CD4-positive, alpha-beta T cell (primary cell): ENCODE measurements at regions not wholly inside any gene's neighbourhood (a gene's known extent, or its start where the extent isn't known, plus 50 kb on each side); places are given as distances from the start of the nearest gene placed in this dataset.

Experiments
- ATAC-seq: fragments of 200-7000 bp; cut with Tn5 transposase; one replicate; pipeline ENCODE4 v1.10.0; 2022; ENCODE audit warnings: mild to moderate bottlenecking; ENCODE audit not compliant: poor library complexity
- CTCF ChIA-PET: fragments of 350-600 bp; sonication (Branson Sonifier 250); formaldehyde crosslinking; loops from one replicate; lab custom pipeline; 2021; ENCODE audit warnings: antibody characterized with exemption, inconsistent platforms; lab: Charles Lee
- POLR2A ChIA-PET: fragments of 350-600 bp; sonication (Branson Sonifier 250); formaldehyde crosslinking; loops from one replicate; lab custom pipeline; 2021; ENCODE audit warnings: antibody characterized with exemption, inconsistent platforms; lab: Charles Lee
- DNase-seq, 14 experiments: peaks; one replicate each; pipeline ENCODE4 v3.0.0-alpha.2; 2013 to 2020; ENCODE audit warnings: mixed read lengths in 2 of 14
- H3K27ac ChIP-seq, 2 donors: one replicate each; pipeline versions ENCODE4 v1.5.1 to v1.7.0; 2013; ENCODE audit warnings: low read length in 2 of 2, low read depth in 1 of 2, mild to moderate bottlenecking in 1 of 2
- H3K27me3 ChIP-seq, 2 experiments: 1 replicate in 1 of 2; 2 replicates in 1 of 2; pipeline versions ENCODE4 v1.6.1 to v1.7.0; 2013; ENCODE audit warnings: low read length in 2 of 2, control low read depth in 1 of 2, mild to moderate bottlenecking in 1 of 2, moderate library complexity in 1 of 2; ENCODE audit not compliant: insufficient read depth in 2 of 2, control insufficient read depth in 1 of 2
- H3K36me3 ChIP-seq: one replicate; pipeline ENCODE4 v1.6.1; 2013; ENCODE audit warnings: low read length, control low read depth; ENCODE audit not compliant: insufficient read depth
- H3K4me1 ChIP-seq: one replicate; pipeline ENCODE4 v1.6.1; 2013; ENCODE audit warnings: low read length, control low read depth; ENCODE audit not compliant: insufficient read depth
- H3K4me3 ChIP-seq: one replicate; pipeline ENCODE4 v1.5.1; 2013; ENCODE audit warnings: mild to moderate bottlenecking, low read length, moderate library complexity
- H3K9me3 ChIP-seq, 2 experiments: 1 replicate in 1 of 2; 2 replicates in 1 of 2; pipeline versions ENCODE4 v1.6.1 to v1.7.0; 2013; ENCODE audit warnings: low read length in 2 of 2, mild to moderate bottlenecking in 2 of 2, control low read depth in 1 of 2, moderate library complexity in 1 of 2; ENCODE audit not compliant: control insufficient read depth in 1 of 2, insufficient read depth in 1 of 2
- H3K27ac Mint-ChIP-seq: one replicate; pipeline ENCODE4 v1.8.0; 2020; ENCODE audit warnings: mixed read lengths
- H3K27me3 Mint-ChIP-seq: one replicate; pipeline ENCODE4 v1.8.0; 2021; ENCODE audit warnings: mixed read lengths
- H3K36me3 Mint-ChIP-seq: one replicate; pipeline ENCODE4 v1.8.0; 2021; ENCODE audit warnings: low read depth, mixed read lengths
- H3K4me1 Mint-ChIP-seq: one replicate; pipeline ENCODE4 v1.8.0; 2021; ENCODE audit warnings: low read depth, mixed read lengths
- H3K4me3 Mint-ChIP-seq: one replicate; pipeline ENCODE4 v1.8.0; 2020; ENCODE audit warnings: mild to moderate bottlenecking, mixed read lengths
- H3K9me3 Mint-ChIP-seq: one replicate; pipeline ENCODE4 v1.8.0; 2020; ENCODE audit warnings: mixed read lengths
- intact Hi-C, 2 experiments: fragments of 100-400 bp; cut with DNase I in 1 of 2; cut with micrococcal nuclease in 1 of 2; formaldehyde crosslinking; loops; one replicate each; pipeline versions ENCODE4 v1.15.1 to v1.9.0; 2023 to 2025; cut with DNase I, micrococcal nuclease
- TF ChIP-seq, protein P1 (sequence below): fragments of 200-600 bp; IDR thresholded peaks from one replicate; pipeline ENCODE4 v1.8.0; 2022; ENCODE audit warnings: antibody characterized with exemption, mild to moderate bottlenecking

DNA sequence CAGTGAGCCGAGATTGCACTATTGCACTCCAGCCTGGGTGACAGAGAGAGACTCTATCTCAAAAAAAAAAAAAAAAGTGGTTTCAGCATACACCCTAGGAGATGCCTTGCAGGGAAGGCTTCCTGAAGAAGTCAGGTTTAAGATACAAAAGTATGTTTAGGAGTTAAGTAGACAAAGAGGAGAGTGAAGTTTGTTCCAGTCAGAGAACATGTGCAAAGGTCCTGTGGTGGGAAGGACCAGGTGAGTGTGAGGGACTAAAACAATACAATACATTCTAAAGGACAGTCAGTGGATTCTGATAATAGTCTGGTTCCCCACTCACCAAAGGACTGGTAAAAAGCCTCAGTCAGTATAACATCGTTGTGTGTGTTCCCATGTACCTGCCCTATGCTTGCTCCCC lies 299.3 kb downstream of the HIVEP2 start:
- Mint-ChIP-seq H3K36me3 (no peaks in the 10 kb centered on the region), H3K27me3 (no peaks in the 10 kb centered on the region), H3K4me1 (no peaks in the 10 kb centered on the region), H3K4me3 (no peak overlapping the region), H3K27ac (no peak overlapping the region), H3K9me3 (no peaks in the 10 kb centered on the region)
- Histone ChIP-seq H3K4me1 (no peaks in the 10 kb centered on the region), H3K36me3 (no peaks in the 10 kb centered on the region), H3K27ac (no peak overlapping the region), H3K27me3 (no peaks in the 10 kb centered on the region), H3K4me3 (no peak overlapping the region), H3K9me3 (no peaks in the 10 kb centered on the region)
- ChIA-PET POLR2A (no interaction called here), CTCF (no interaction called here)
- DNase-seq (no peak), ATAC-seq (no peak)
- TF ChIP-seq, protein P1, sequence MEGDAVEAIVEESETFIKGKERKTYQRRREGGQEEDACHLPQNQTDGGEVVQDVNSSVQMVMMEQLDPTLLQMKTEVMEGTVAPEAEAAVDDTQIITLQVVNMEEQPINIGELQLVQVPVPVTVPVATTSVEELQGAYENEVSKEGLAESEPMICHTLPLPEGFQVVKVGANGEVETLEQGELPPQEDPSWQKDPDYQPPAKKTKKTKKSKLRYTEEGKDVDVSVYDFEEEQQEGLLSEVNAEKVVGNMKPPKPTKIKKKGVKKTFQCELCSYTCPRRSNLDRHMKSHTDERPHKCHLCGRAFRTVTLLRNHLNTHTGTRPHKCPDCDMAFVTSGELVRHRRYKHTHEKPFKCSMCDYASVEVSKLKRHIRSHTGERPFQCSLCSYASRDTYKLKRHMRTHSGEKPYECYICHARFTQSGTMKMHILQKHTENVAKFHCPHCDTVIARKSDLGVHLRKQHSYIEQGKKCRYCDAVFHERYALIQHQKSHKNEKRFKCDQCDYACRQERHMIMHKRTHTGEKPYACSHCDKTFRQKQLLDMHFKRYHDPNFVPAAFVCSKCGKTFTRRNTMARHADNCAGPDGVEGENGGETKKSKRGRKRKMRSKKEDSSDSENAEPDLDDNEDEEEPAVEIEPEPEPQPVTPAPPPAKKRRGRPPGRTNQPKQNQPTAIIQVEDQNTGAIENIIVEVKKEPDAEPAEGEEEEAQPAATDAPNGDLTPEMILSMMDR = no peak
- intact Hi-C loops = no loop called here

DNA sequence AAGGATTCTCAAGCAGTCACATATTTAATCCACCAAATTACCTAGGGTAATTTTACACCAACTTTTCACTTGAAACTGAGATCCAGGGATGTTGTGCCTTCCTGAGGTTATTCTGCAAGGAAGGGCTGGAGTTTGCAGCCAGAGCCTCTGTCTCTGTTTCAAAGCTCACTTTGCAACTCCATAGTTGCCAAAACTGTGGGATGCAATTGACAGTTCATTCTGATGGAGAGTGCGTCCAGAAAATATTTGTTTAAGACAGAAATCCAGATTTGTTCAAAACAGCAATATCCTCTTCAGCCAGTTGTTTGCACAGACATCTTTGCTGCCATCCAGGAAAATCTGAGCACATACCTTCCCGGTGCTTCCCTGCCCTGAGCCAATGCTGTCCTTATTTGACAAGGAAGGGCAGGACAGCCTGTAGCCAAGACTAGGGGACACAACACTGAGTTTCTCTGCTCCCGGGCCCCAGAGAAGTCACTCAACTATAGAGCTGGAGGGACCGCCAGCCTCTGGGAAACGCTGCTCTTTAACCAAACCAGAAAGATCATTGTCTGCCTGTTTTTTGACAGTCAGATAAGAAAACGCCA lies 297.4 kb downstream of the HIVEP2 start:
- intact Hi-C loops = no loop called here
- no peak overlapping the region for H3K4me3 ChIP-seq
- ChIA-PET POLR2A (no interaction called here), CTCF (no interaction called here)
- Mint-ChIP-seq H3K9me3 (no peaks in the 10 kb centered on the region), H3K27ac (no peak overlapping the region), H3K27me3 (no peaks in the 10 kb centered on the region), H3K4me3 (no peak overlapping the region), H3K36me3 (no peaks in the 10 kb centered on the region), H3K4me1 (no peaks in the 10 kb centered on the region)
- no peaks in the 10 kb centered on the region for H3K36me3 ChIP-seq
- TF ChIP-seq, protein P1 = no peak
- ATAC-seq (no peak), DNase-seq (no peak)
- H3K27me3 ChIP-seq = no peaks in the 10 kb centered on the region
- H3K9me3 ChIP-seq = no peaks in the 10 kb centered on the region
- no peaks in the 10 kb centered on the region for H3K4me1 ChIP-seq
- H3K27ac ChIP-seq = no peak overlapping the region

DNA sequence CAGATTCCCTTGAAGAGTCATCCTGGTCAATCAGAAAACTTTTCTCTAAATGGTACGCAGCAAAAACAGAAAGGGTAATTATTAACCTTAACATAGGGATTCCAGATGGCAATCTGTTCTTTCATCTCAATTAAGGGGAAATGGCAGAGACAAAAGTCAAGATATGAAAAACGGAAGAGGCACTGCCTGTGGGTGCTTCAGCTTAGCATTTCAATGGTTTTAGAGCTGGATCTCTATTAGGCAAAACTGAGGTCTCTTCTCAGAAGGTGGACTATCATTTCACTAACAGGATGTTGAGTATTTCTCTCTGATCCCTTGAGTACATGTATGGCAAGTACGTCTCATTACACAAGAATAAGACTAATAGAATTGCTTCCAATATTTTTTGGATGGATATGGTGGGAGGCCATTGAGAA lies 296.9 kb downstream of the HIVEP2 start:
- CTCF ChIA-PET = no interaction called here
- H3K36me3 Mint-ChIP-seq = no peaks in the 10 kb centered on the region
- H3K36me3 ChIP-seq = no peaks in the 10 kb centered on the region
- H3K27me3 Mint-ChIP-seq = no peaks in the 10 kb centered on the region
- no peaks in the 10 kb centered on the region for H3K27me3 ChIP-seq
- no peaks in the 10 kb centered on the region for H3K9me3 ChIP-seq
- no peaks in the 10 kb centered on the region for H3K4me1 ChIP-seq
- no peak for DNase-seq
- no peaks in the 10 kb centered on the region for H3K9me3 Mint-ChIP-seq
- no peak overlapping the region for H3K4me3 Mint-ChIP-seq
- no peak overlapping the region for H3K27ac ChIP-seq
- intact Hi-C loops = no loop called here
- no peaks in the 10 kb centered on the region for H3K4me1 Mint-ChIP-seq
- TF ChIP-seq, protein P1 = no peak
- no peak overlapping the region for H3K4me3 ChIP-seq
- no peak overlapping the region for H3K27ac Mint-ChIP-seq
- no peak for ATAC-seq
- POLR2A ChIA-PET = no interaction called here
